WERI-Rb-1 (cell line): ENCODE measurements at regions not wholly inside any gene's neighbourhood (a gene's known extent, or its start where the extent isn't known, plus 50 kb on each side); places are given as distances from the start of the nearest gene placed in this dataset.
"Not testable (repeated sequence)": the region's sequence is repeated elsewhere in the genome, so short reads cannot be mapped to it uniquely, and the experiment has no call there.

Experiments used
- DNase-seq: peaks from one replicate; pipeline ENCODE4 v3.0.0-alpha.2; 2020
- H3K27ac ChIP-seq: fragments of 250-450 bp; sonication (Bioruptor Pico); 2 replicates; pipeline ENCODE4 v1.5.1; 2020; ENCODE audit warnings: mild to moderate bottlenecking, moderate library complexity
- H3K27me3 ChIP-seq: fragments of 250-450 bp; sonication (Bioruptor Pico); 2 replicates; pipeline ENCODE4 v1.5.1; 2021; ENCODE audit warnings: mild to moderate bottlenecking, low read depth, moderate library complexity; ENCODE audit not compliant: insufficient read depth, severe bottlenecking
- H3K36me3 ChIP-seq: fragments of 250-450 bp; sonication (Bioruptor Pico); 2 replicates; pipeline ENCODE4 v1.5.1; 2020; ENCODE audit warnings: mild to moderate bottlenecking, moderate library complexity
- H3K4me3 ChIP-seq: 2 replicates; pipeline ENCODE4 v1.5.1; 2011; ENCODE audit warnings: low read depth, mild to moderate bottlenecking, control low read depth, low read length
- H3K9me3 ChIP-seq: fragments of 250-450 bp; sonication (Bioruptor Pico); 2 replicates; pipeline ENCODE4 v1.5.1; 2021; ENCODE audit warnings: mild to moderate bottlenecking, moderate library complexity; ENCODE audit not compliant: severe bottlenecking
- TF ChIP-seq, protein P1 (sequence below): IDR thresholded peaks from 2 replicates; pipeline ENCODE4 v1.5.1; 2011; ENCODE audit warnings: low read depth, mild to moderate bottlenecking, control low read depth, inconsistent platforms, low read length

DNA sequence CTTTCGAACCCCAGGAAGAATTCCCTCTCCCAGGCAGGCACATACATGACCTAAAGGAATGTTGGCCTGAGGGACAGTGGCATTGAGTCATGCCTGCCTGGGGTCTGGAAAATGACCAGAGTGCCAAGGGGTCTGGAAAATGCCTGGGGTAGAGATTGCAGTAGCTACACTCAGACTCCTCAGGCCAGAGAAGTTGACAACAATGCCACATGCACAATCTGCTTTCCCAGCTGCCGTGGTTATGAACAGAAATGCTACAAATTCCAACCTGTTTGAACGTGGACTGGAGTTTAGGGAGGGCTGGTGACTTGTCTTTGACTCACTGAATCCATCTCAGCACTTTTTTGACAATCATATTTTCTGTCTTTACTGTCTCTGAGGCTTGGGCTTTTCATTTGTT lies 250.0 kb downstream of the ABCC12 start:
- Histone ChIP-seq H3K9me3 (no peaks in the 10 kb centered on the region), H3K27ac (no peak overlapping the region), H3K27me3 (no peaks in the 10 kb centered on the region), H3K4me3 (no peak overlapping the region), H3K36me3 (no peaks in the 10 kb centered on the region)
- DNase-seq = no peak
- TF ChIP-seq, protein P1, sequence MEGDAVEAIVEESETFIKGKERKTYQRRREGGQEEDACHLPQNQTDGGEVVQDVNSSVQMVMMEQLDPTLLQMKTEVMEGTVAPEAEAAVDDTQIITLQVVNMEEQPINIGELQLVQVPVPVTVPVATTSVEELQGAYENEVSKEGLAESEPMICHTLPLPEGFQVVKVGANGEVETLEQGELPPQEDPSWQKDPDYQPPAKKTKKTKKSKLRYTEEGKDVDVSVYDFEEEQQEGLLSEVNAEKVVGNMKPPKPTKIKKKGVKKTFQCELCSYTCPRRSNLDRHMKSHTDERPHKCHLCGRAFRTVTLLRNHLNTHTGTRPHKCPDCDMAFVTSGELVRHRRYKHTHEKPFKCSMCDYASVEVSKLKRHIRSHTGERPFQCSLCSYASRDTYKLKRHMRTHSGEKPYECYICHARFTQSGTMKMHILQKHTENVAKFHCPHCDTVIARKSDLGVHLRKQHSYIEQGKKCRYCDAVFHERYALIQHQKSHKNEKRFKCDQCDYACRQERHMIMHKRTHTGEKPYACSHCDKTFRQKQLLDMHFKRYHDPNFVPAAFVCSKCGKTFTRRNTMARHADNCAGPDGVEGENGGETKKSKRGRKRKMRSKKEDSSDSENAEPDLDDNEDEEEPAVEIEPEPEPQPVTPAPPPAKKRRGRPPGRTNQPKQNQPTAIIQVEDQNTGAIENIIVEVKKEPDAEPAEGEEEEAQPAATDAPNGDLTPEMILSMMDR = no peak

DNA sequence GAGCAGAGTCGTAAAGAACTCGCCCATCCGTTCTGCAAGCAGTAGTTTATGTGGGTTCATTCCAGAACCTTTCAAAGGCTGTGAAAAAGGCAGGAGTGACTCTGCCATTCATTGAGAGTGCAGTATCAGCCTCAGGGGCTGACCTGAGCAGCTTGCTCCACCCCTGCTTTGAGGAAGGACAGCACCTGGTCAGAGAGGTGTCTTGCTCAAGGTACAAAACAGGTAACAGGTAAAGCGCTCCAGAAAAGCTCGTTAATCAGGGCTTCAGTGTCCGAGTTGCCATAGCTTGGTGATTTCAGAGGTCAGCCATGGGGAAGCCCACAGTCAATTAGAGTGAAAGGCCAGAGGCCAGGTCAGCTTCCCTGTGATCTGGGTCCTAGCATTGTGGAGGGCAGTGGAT lies 251.1 kb downstream of the ABCC12 start:
- H3K36me3 ChIP-seq = no peaks in the 10 kb centered on the region
- TF ChIP-seq, protein P1 = no peak
- DNase-seq = no peak
- no peaks in the 10 kb centered on the region for H3K27me3 ChIP-seq
- H3K4me3 ChIP-seq = no peak overlapping the region
- H3K27ac ChIP-seq = no peak overlapping the region
- H3K9me3 ChIP-seq = no peaks in the 10 kb centered on the region

DNA sequence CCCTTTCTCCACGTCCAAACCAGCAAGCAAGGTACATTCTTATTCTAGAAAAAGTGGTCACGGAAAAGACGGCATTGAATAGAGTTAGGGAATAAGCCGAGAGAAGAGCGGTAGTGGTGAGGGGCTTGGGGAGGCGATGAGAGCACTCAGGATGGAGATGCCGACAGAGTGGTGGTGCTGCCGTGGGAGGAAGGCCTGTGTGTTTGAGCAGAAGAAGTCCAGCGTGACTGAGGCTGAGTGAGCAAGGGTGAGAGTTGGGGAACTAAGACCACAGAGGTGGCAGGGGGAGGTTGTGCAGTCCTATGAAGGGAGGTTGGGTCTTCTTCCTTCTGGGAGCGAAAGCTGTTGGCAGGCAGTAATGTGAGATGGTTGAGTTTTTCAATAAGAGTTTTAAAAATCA lies 252.3 kb downstream of the ABCC12 start:
- TF ChIP-seq, protein P1 = no peak

DNA sequence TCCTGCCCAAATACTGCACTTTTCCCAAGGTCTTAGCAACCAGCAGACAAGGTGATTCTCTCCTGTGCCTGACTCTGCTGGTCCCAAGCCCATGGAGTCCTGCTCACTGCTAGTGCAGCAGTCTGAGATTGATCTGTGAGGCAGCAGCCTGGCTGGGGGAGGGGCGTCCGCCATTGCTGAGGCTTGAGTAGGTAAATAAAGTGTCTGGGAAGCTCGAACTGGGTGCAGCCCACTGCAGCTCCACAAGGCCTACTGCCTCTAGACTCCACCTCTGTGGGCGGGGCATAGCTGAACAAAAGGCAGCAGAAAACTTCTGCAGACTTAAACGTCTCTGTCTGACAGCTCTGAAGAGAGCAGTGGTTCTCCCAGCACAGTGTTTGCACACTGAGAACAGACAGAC lies 258.7 kb downstream of the ABCC12 start:
- H3K27me3 ChIP-seq, H3K9me3 ChIP-seq, H3K36me3 ChIP-seq, H3K27ac ChIP-seq, H3K4me3 ChIP-seq: not testable (repeated sequence)
- DNase-seq = peak; percentile 10

More for the DNA sequence above, 252.3 kb downstream of the ABCC12 start:
- H3K27me3 ChIP-seq = no peaks in the 10 kb centered on the region
- no peaks in the 10 kb centered on the region for H3K36me3 ChIP-seq
- H3K27ac ChIP-seq = no peak overlapping the region
- no peak overlapping the region for H3K4me3 ChIP-seq
- no peak for DNase-seq
- H3K9me3 ChIP-seq = no peaks in the 10 kb centered on the region

DNA sequence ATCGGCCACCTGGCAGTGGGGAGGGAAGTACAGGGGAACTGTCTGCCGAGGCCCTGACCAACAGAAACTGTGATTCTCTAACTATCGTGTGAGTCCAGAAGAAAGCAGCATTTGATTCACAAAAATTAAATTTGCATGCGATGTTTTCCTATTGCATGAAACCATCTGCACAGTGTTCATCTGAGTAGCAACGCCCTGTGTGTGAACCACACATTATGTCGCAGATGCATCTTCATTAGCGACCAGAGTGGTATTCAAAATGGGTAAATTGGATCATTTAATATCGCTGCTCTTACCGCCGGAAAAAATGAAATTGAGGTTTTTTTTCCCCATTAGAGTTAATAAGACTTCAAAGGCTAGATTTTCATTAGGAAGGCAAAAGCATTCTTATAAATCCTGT lies 260.6 kb downstream of the ABCC12 start:
- Histone ChIP-seq H3K4me3 (no peak overlapping the region), H3K36me3 (no peaks in the 10 kb centered on the region), H3K27me3 (no peaks in the 10 kb centered on the region), H3K9me3 (no peaks in the 10 kb centered on the region), H3K27ac (no peak overlapping the region)
- TF ChIP-seq, protein P1 = no peak
- DNase-seq = no peak

DNA sequence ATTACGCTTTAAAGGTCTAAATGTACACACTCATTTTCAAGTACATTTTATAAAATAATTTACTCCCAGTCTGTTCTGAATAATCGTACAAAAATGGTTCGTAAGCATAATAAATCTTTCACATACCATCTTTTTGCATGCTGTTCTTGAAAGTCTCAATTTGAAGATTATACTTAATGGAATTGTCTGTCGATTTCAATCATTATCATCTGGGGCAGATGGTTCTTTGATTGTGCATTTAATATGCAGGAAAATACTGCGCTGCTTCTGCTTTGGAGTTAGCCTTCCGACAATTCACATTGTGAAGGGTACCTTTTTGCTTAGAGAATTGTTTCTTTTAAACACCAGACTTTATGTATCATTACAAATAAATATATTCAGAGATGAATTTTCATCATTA lies 262.8 kb downstream of the ABCC12 start:
- Histone ChIP-seq H3K27ac (no peak overlapping the region), H3K27me3 (no peaks in the 10 kb centered on the region), H3K9me3 (no peaks in the 10 kb centered on the region), H3K36me3 (no peaks in the 10 kb centered on the region), H3K4me3 (no peak overlapping the region)
- TF ChIP-seq, protein P1 = no peak
- no peak for DNase-seq
